Stomach smooth muscle (tissue), 2 donors: ENCODE measurements at regions not wholly inside any gene's neighbourhood (a gene's known extent, or its start where the extent isn't known, plus 50 kb on each side); places are given as distances from the start of the nearest gene placed in this dataset.
"Not testable (repeated sequence)": the region's sequence is repeated elsewhere in the genome, so short reads cannot be mapped to it uniquely, and the experiment has no call there.

Source experiments
- H3K27ac ChIP-seq: one replicate; pipeline ENCODE4 v1.7.0; 2013; ENCODE audit warnings: mild to moderate bottlenecking, low read length, inconsistent platforms
- H3K27me3 ChIP-seq, 2 donors: one replicate each; pipeline ENCODE4 v1.7.0; 2013; ENCODE audit warnings: low read length in 2 of 2; ENCODE audit not compliant: insufficient read depth in 2 of 2, control insufficient read depth in 1 of 2
- H3K36me3 ChIP-seq, 2 donors: one replicate each; pipeline ENCODE4 v1.7.0; 2013; ENCODE audit warnings: low read length in 2 of 2; ENCODE audit not compliant: control insufficient read depth in 2 of 2, insufficient read depth in 2 of 2
- H3K4me1 ChIP-seq: one replicate; pipeline ENCODE4 v1.7.0; 2013; ENCODE audit warnings: low read length; ENCODE audit not compliant: control insufficient read depth, insufficient read depth
- H3K4me3 ChIP-seq, 2 donors: one replicate each; pipeline ENCODE4 v1.7.0; 2013; ENCODE audit warnings: low read length in 2 of 2
- H3K9ac ChIP-seq, 2 donors: one replicate each; pipeline ENCODE4 v1.7.0; 2013; ENCODE audit warnings: low read length in 2 of 2, mild to moderate bottlenecking in 1 of 2
- H3K9me3 ChIP-seq, 2 donors: one replicate each; pipeline ENCODE4 v1.7.0; 2013; ENCODE audit warnings: low read length in 2 of 2; ENCODE audit not compliant: control insufficient read depth in 2 of 2
- donor health status: healthy.
- donor health status: Pancreatic carcinoma.

DNA sequence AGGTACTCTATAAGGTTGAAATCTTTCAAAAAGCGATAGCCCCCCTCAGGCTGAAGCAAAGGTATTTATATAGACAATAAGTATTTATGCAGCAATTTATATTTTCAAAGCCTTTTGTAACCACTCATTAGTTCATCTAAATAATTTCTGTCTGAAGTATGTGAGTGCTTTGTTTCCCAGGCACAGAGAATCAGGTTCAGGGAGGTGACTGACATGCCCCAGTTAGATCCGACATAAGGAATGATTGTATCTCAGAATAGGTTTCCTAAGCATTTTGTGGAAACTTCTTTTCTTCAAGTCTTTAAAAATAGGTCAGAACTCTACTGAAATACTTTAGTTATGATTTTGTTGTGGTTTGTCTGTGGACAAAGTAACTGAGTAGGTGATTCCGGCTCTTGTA, 283.4 kb upstream of the G2E3 start:
- no peaks in the 10 kb centered on the region for H3K36me3 ChIP-seq
- no peak overlapping the region for H3K9ac ChIP-seq
- H3K27me3 ChIP-seq = no peaks in the 10 kb centered on the region
- no peaks in the 10 kb centered on the region for H3K9me3 ChIP-seq
- H3K4me1 ChIP-seq = no peaks in the 10 kb centered on the region
- H3K4me3 ChIP-seq = no peak overlapping the region
- H3K27ac ChIP-seq = no peak overlapping the region

DNA sequence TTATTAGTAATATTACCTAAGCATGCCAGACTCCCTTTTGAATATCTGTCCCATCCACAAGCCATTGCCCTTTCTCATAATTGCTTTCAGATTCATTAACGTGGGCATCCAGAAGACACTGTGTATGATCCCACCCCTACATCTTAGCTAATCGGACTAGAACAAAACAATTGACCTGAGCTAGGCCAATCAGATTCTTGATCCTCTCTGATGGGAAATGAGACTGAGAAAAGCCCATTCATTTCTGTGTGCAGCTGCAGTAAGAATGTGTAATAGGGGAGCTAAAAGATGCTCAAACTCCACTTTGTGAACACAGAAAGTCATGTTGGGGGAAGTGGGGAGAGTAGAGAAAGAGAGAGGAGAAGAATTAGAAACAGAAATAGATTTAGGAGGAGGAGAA, 281.7 kb upstream of the G2E3 start:
- no peak overlapping the region for H3K4me3 ChIP-seq
- no peaks in the 10 kb centered on the region for H3K27me3 ChIP-seq
- H3K27ac ChIP-seq = no peak overlapping the region
- H3K4me1 ChIP-seq = no peaks in the 10 kb centered on the region
- H3K36me3 ChIP-seq = no peaks in the 10 kb centered on the region
- H3K9me3 ChIP-seq = no peaks in the 10 kb centered on the region
- H3K9ac ChIP-seq = no peak overlapping the region

DNA sequence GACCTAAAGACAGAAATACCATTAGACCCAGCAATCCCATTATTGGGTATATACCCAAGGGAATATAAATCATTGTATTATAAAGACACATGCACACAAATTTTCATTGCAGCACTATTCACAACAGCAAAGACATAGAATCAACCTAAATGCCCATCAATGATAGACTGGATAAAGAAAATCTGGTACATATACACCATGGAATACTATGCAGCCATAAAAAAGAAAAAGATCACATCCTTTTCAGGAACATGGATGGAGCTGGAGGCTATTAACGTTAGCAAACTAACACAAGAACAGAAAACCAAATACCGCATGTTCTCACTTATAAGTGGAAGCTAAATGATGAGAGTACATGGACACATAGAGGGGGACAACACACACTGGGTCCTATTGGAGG, 280.1 kb upstream of the G2E3 start:
- H3K36me3 ChIP-seq, H3K9me3 ChIP-seq, H3K27ac ChIP-seq, H3K9ac ChIP-seq, H3K27me3 ChIP-seq, H3K4me3 ChIP-seq, H3K4me1 ChIP-seq: not testable (repeated sequence)

DNA sequence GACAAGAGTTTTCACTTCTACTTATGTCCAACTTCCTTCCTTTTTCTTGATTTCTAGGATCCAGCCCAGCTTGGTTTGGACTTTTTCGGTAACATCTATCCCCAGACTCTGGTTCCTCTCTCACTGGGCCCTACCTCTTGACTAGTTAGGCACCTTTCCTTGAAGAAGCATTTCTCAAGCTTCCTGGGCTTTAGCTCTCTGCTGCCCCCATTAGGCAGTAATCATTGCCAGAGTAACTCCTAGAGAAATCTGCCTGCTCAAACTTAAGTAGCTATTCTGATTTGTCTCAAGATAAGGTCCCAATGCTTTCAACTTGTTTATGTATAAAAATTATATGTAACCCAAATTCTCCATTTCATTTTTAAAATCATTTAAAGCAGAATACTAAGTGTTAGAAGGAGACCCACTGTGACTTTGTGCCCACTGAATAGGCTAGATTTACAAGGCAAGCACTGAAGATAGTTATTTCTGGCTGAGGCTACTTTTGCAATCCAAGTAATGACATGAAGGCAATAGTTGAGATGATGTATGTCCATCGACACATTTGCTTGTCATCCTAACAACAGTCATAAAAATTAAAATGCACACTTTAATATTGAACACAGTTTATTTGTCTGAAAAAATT, 275.0 kb upstream of the G2E3 start:
- Histone ChIP-seq H3K4me3 (no peak overlapping the region), H3K27me3 (no peaks in the 10 kb centered on the region), H3K9me3 (no peaks in the 10 kb centered on the region), H3K36me3 (no peaks in the 10 kb centered on the region), H3K4me1 (no peaks in the 10 kb centered on the region), H3K9ac (no peak overlapping the region), H3K27ac (no peak overlapping the region)

DNA sequence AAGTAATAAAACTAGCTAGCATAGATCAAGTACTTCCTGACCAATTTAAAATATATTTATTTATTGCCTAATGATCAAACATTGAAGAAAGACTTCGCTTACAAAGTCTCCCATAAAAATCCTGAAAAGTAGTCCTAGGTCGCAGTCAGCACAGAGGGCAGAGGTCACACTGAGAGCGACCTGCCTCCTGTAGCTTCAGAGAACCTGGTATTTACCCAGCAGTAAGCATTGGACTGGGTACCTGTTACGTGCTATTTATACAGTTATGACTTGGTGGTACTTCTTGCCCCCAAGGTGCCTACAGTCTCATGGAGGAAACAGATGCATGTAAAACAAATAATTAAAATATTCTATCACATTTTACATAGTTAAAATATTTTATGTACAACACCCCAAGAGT, 274.1 kb upstream of the G2E3 start:
- no peaks in the 10 kb centered on the region for H3K36me3 ChIP-seq
- H3K27me3 ChIP-seq = no peaks in the 10 kb centered on the region
- H3K9ac ChIP-seq = no peak overlapping the region
- H3K4me1 ChIP-seq = no peaks in the 10 kb centered on the region
- H3K9me3 ChIP-seq = no peaks in the 10 kb centered on the region
- no peak overlapping the region for H3K4me3 ChIP-seq
- H3K27ac ChIP-seq = no peak overlapping the region

DNA sequence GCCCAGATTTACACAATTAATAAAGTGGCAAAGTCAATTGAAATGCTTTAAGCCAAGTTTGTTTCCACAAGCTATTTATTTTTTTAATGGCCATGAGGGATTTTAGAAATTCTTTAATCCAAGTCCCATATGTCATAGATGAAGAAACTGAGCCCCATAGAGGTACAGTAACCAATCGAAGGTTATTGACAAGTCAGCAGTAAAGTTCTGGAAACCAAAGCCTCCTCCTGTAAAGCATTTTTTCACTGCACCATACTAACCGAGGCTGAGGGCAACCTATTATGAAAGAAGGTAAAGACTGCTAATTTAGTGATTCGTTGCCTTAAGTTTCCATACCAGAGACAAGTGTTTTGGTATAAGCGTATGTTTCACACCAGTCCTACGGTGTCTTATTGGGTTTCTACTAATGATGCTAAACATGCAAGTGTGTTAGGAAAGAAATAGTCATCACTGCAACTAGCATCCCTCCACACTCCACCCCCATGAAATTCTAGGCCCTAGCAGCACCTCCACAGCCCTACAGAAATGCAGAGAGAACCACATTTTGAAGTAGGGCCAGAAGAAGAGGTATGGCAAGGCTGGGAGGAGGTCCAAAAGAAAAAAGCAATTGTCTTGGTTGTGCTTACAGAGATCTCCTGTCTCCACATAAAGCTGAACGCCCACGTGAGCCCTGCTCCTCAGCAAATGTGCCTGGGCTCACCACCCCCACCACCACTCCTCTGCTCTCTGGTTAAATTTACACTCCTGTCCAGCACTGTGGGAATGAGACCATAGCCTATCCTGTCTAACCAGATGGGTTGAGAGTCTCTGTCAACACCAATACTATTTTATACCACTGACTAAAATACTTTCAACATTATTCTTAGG, 271.1 kb upstream of the G2E3 start:
- no peak overlapping the region for H3K27ac ChIP-seq

DNA sequence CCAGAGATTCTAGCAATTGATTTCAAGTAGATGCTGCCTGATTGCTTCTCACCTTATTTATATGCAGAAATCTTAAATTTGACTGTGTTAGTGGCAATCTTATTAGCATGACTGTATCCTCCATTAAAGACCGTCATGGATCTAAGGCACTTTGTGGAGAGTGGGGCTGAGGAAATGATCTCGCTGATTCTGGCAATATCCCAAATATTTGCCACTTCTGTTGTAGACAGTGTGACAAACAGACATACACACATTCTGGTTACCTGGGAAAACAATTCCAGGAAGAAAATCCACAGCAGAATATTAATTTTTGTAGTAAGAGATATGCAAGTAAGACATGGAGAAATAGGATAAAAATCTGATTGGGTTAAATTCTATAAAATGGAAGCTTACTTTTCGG, 269.0 kb upstream of the G2E3 start:
- Histone ChIP-seq H3K36me3 (no peaks in the 10 kb centered on the region), H3K9me3 (no peaks in the 10 kb centered on the region), H3K27me3 (no peaks in the 10 kb centered on the region), H3K27ac (no peak overlapping the region), H3K4me1 (no peaks in the 10 kb centered on the region), H3K9ac (no peak overlapping the region), H3K4me3 (no peak overlapping the region)

More for the DNA sequence above, 271.1 kb upstream of the G2E3 start:
- H3K36me3 ChIP-seq = no peaks in the 10 kb centered on the region
- H3K4me3 ChIP-seq = no peak overlapping the region
- H3K27me3 ChIP-seq = no peaks in the 10 kb centered on the region
- H3K9me3 ChIP-seq = no peaks in the 10 kb centered on the region
- no peaks in the 10 kb centered on the region for H3K4me1 ChIP-seq
- H3K9ac ChIP-seq = no peak overlapping the region

DNA sequence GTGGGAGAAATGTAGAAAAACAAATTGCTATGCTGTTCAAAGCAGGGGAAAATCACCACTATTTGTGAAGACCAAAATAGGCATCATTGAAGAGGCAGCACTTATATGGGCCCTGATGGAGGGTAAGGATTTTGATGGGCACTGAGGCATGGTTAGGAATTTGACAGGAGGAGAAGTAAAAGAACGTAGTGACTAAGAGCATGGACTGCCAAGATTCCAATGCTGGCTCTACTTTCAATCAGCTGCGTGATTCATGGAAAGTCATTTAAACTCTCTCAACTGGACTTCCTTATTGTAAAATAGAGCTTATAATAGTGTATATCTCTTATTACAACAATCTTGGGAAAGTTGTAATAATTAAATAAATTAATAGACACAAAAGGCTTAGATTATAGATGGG, 267.7 kb upstream of the G2E3 start:
- H3K9ac ChIP-seq = no peak overlapping the region

DNA sequence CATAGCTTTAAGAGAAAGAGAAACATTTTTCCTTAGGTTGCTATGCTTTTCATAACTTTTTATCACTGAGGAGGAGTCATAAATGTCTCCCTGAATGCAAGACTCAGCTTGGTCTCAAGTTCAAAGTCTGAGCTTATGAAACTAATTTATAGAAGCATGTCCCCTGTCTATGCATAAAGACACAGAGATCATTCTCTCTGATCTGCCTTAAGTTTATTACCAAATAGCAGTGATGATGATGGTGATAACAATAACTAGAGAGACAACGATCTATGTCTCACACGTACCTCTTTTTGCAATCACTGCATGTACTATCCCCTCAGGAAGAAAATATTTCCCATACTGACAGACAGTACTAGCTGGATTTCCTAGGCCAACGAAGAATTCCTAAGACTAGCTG, 266.4 kb upstream of the G2E3 start:
- Histone ChIP-seq H3K9ac (no peak overlapping the region), H3K4me1 (no peaks in the 10 kb centered on the region), H3K9me3 (no peaks in the 10 kb centered on the region), H3K27ac (no peak overlapping the region), H3K36me3 (no peaks in the 10 kb centered on the region), H3K27me3 (no peaks in the 10 kb centered on the region), H3K4me3 (no peak overlapping the region)

More for the DNA sequence above, 267.7 kb upstream of the G2E3 start:
- no peak overlapping the region for H3K27ac ChIP-seq
- H3K36me3 ChIP-seq = no peaks in the 10 kb centered on the region
- no peak overlapping the region for H3K4me3 ChIP-seq
- no peaks in the 10 kb centered on the region for H3K9me3 ChIP-seq
- no peaks in the 10 kb centered on the region for H3K4me1 ChIP-seq
- H3K27me3 ChIP-seq = no peaks in the 10 kb centered on the region

DNA sequence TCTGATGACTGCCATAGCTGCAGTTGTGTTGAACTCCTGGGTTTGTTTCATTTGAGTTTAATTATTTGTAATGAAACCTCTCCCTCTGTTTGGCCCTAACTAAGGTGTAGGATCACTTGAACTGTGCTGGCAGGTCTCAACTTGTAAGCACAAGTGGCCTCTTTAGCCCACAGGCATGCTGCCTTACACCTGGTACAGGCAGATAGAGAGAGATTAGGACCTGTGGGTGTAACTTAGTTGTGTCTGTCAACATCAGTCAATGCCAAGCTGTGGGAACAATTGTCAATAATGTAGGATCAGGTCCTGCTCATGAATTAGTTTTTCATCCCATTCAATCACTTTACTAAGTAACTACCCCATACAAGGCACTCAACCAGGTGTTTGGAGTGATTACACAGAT, 263.0 kb upstream of the G2E3 start:
- Histone ChIP-seq H3K27me3 (no peaks in the 10 kb centered on the region), H3K4me3 (no peak overlapping the region), H3K4me1 (no peaks in the 10 kb centered on the region), H3K9me3 (no peaks in the 10 kb centered on the region), H3K36me3 (no peaks in the 10 kb centered on the region), H3K27ac (no peak overlapping the region), H3K9ac (no peak overlapping the region)

DNA sequence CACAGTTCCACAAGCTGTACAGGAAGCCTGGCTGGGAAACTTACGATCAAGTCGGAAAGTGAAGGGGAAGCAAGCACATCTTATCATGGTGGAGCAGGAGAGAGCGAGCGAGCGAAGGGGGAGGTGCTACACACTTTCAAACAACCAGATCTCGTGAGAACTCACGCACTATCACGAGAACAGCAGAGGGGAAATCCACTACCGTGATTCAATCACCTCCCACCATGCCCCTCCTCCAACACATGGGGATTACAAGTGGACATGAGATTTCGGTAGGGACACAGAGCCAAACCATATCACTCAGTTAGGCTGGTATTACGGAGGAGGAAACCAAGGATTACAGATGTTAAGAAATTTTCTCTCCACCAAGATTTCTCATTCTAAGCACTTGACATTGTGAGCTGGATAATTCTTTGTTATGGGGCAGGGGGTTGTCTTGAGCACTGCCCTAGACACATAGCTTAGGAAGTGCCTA, 262.0 kb upstream of the G2E3 start:
- no peaks in the 10 kb centered on the region for H3K36me3 ChIP-seq
- no peaks in the 10 kb centered on the region for H3K9me3 ChIP-seq
- no peaks in the 10 kb centered on the region for H3K4me1 ChIP-seq
- H3K27me3 ChIP-seq = no peaks in the 10 kb centered on the region
- H3K4me3 ChIP-seq = no peak overlapping the region
- H3K9ac ChIP-seq = no peak overlapping the region
- no peak overlapping the region for H3K27ac ChIP-seq
